WTC11 (cell line): ENCODE measurements at regions not wholly inside any gene's neighbourhood (a gene's known extent, or its start where the extent isn't known, plus 50 kb on each side); places are given as distances from the start of the nearest gene placed in this dataset.

ENCODE experiments used
- AFF4 ChIP-seq: sonication (generic); formaldehyde crosslinking; IDR thresholded peaks from 2 replicates; pipeline ENCODE4 v1.8.1; 2023; ENCODE audit warnings: mild to moderate bottlenecking, missing genetic modification reagents, borderline replicate concordance
- ATF3 ChIP-seq: sonication (generic); formaldehyde crosslinking; conservative IDR thresholded peaks from 2 replicates; pipeline ENCODE4 v1.8.1; 2022; ENCODE audit warnings: mild to moderate bottlenecking, missing genetic modification reagents
- ATF6 ChIP-seq: sonication (generic); formaldehyde crosslinking; IDR thresholded peaks from 2 replicates; pipeline ENCODE4 v1.8.1; 2023; ENCODE audit warnings: mild to moderate bottlenecking, missing genetic modification reagents
- CREB1 ChIP-seq: sonication (generic); formaldehyde crosslinking; IDR thresholded peaks from 2 replicates; pipeline ENCODE4 v1.8.0; 2023; ENCODE audit warnings: mild to moderate bottlenecking, missing genetic modification reagents
- CTCF ChIP-seq: fragments of 200-600 bp; IDR thresholded peaks from 2 replicates; pipeline ENCODE4 v1.8.0; 2022; ENCODE audit warnings: antibody characterized with exemption
- E2F1 ChIP-seq: sonication (generic); formaldehyde crosslinking; IDR thresholded peaks from 2 replicates; pipeline ENCODE4 v1.8.0; 2022; ENCODE audit warnings: mild to moderate bottlenecking, missing genetic modification reagents
- MAX ChIP-seq: sonication (generic); formaldehyde crosslinking; IDR thresholded peaks from 2 replicates; pipeline ENCODE4 v1.8.0; 2022; ENCODE audit warnings: mild to moderate bottlenecking, missing genetic modification reagents
- MYBL2 ChIP-seq: sonication (generic); formaldehyde crosslinking; IDR thresholded peaks from 2 replicates; pipeline ENCODE4 v1.8.1; 2023; ENCODE audit warnings: mild to moderate bottlenecking, moderate library complexity, missing genetic modification reagents
- SMAD3 ChIP-seq: sonication (generic); formaldehyde crosslinking; IDR thresholded peaks from 2 replicates; pipeline ENCODE4 v1.8.0; 2022; ENCODE audit warnings: missing genetic modification reagents, mild to moderate bottlenecking, borderline replicate concordance
- STAT6 ChIP-seq: sonication (generic); formaldehyde crosslinking; conservative IDR thresholded peaks from 2 replicates; pipeline ENCODE4 v1.8.1; 2023; ENCODE audit warnings: mild to moderate bottlenecking, low read depth, missing genetic modification reagents, moderate library complexity
- ZNF121 ChIP-seq: sonication (generic); formaldehyde crosslinking; IDR thresholded peaks from 2 replicates; pipeline ENCODE4 v1.8.0; 2023; ENCODE audit warnings: missing genetic modification reagents
- ZNF512 ChIP-seq: sonication (generic); formaldehyde crosslinking; IDR thresholded peaks from 2 replicates; pipeline ENCODE4 v1.8.1; 2022; ENCODE audit warnings: missing genetic modification reagents, borderline replicate concordance

GRCh38 chr5:126171916-126172315, 251.3 kb upstream of the GRAMD2B start:
- TF ChIP-seq CTCF (no peak), SMAD3 (CRISPR knock-in tag) (no peak), E2F1 (CRISPR knock-in tag) (no peak), ZNF121 (CRISPR knock-in tag) (no peak), AFF4 (CRISPR knock-in tag) (no peak), MAX (no peak), ATF6 (CRISPR knock-in tag) (no peak), CREB1 (CRISPR knock-in tag) (no peak), MYBL2 (no peak), ATF3 (CRISPR knock-in tag) (no peak), ZNF512 (CRISPR knock-in tag) (no peak), STAT6 (CRISPR knock-in tag) (no peak)
